SKM-1 (cell line): ENCODE measurements at regions not wholly inside any gene's neighbourhood (a gene's known extent, or its start where the extent isn't known, plus 50 kb on each side); places are given as distances from the start of the nearest gene placed in this dataset.
"Not testable (repeated sequence)": the region's sequence is repeated elsewhere in the genome, so short reads cannot be mapped to it uniquely, and the experiment has no call there.

ENCODE experiments used
- DNase-seq: peaks from one replicate; lab custom pipeline; 2025; ENCODE audit not compliant: unreplicated experiment; lab: John Stamatoyannopoulos, UW

DNA sequence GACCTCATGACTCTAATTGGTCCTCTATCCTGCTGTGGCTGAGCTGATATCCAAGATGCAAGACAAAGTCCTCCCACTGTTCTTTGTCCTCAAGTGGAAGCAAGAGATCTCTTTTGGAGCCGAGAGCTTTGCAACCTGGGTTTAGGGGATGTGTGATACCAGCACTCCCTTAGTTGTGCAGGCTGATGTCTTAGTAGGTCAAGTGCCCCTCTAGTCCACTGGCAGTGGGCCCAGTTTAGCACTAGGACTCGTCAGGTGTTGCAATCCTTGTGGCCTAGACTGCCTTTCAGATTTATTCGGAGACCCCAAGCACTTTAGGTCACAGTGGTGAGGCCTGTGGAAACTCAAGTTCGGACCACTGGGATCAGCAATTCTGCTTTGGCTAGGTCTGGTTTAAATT lies 64.0 kb downstream of the GPRASP3 start:
- no peak for DNase-seq

DNA sequence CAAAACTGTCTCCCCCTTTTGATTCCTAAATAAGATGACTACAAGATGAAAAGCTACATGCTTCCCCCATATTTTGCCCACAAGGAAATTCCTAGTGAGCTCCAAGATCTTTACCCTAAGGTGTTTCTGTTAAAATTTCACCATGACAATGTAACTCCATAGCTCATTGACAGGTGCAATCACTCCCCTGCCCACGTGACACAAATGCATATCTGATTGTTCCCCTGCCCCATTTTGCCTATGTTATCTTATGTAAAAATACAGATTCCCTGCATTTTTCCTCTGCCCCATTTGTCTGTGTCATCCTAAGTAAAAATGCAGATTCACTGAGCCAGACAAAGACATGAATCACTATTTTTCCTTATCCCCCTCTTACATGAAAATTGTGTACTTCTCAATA lies 66.7 kb downstream of the GPRASP3 start:
- no peak for DNase-seq

DNA sequence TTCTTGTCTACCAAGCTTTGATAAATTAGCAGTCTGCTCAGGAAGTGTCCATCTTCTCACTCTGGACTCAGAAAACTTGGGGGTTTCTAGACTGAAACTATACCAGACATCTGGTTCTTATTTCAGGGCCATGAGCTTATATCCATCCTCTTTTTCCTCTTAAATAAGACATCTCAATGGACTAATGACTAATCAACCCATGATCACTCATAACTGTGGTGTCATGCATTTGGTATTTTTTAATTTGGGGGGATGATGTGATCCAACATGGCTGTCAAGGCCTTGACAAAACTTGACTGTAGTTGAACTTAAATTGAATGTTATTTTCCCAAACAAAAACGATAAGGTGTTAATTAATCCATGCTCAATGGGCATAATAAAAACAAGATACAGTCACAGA lies 87.8 kb downstream of the GPRASP3 start:
- DNase-seq, result no peak

DNA sequence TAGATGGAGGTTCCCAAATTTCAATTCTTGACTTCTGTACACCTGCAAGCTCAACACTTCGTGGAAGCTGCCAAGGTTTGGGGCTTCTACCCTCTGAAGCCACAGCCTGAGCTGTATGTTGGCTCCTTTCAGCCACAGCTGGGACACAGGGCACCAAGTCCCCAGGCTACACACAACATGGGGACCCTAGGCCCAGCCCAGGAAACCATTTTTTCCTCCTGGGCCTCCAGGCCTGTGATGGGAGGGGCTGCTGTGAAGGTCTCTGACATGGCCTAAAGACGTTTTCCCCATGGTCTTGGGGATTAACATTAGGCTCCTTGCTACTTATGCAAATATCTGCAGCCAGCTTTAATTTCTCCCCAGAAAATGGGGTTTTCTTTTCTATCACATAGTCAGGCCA lies 97.7 kb downstream of the GPRASP3 start:
- not testable (repeated sequence) for DNase-seq

DNA sequence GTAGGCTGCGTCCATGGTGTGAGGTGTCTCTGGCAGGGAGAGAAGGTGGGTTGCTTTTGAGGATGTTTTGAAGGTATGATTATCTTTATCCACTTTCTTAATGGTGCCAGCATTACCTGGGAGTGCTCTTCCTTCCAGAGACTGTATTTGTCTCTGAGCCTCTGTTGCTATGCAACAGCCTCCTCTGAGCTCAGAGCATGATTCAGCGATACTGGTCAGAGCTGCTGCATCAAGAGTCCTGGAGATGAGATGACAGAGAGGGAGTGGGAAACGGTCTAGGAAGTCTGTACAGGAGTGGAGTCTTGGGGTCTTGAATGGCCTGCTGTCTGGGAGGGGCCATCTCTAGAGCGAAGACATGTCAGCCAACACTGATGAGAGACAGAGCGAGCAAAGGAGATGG lies 104.4 kb upstream of the RAB40AL start:
- no peak for DNase-seq

DNA sequence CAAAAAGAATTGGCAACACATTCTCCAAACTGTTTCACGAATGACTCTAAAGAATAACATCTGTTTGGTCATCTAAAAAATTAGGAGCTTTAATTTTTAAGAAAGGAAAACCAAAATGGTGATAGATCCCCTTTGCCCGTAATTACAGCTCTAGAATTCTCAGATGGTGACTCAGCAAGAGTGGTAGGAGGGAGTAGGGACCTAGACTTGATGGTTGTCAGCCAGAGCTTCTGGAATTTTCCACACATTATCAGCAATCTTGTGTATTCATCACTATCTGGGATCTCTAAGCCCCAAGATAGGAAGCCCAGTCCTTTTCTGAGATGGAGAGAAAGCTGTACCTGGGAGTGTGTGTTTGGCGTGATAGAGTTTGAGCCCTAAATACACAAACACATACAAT lies 103.9 kb upstream of the RAB40AL start:
- DNase-seq, result no peak

DNA sequence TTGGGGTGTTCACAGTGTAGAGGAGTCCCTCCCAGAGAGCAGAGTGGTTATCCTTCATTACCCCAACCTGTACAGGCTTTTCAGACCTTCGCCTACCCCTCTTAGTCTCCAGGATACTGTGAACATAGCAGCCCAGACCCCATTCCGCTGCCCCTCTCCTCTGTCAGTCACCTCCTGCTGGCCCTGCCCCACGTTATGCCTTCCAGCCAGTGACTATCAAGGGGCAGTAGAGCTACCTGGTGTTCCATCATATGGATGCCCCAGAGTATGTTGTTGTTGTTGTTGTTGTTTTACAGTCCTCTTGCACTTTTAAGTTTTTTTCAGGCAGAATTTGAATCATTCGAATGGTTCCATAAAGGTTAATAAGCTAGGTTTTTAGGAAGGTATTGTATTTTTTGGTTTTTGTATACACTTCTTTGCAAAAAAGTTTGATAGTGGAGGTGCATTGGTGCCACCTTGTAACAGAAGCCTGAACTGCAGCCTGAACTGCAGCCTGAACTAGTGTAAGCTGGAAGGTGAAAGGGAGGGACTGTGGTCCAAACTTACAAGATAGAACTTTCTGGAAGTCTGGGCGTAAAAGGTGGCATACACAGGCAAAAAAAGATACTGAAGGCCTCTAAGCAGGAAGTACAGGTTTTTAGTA lies 101.4 kb upstream of the RAB40AL start:
- no peak for DNase-seq

DNA sequence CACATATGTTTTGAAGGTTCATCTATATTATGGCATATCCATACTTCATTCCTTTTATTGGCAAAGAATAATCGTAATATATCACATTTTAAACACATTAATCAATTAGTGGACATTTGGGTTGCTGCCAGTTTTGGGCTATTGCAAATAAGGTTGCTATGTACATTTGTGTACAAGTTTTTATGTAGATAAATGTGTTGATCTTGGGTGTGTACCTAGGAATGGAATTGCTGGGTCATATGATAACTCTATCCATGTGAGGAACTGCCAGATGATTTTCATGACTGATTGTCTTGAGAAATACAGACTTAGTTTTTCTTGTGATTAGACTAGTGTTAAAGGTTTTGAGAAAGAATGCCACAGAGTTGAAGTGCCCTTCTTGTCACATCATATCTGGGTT lies 99.2 kb upstream of the RAB40AL start:
- DNase-seq, result no peak

DNA sequence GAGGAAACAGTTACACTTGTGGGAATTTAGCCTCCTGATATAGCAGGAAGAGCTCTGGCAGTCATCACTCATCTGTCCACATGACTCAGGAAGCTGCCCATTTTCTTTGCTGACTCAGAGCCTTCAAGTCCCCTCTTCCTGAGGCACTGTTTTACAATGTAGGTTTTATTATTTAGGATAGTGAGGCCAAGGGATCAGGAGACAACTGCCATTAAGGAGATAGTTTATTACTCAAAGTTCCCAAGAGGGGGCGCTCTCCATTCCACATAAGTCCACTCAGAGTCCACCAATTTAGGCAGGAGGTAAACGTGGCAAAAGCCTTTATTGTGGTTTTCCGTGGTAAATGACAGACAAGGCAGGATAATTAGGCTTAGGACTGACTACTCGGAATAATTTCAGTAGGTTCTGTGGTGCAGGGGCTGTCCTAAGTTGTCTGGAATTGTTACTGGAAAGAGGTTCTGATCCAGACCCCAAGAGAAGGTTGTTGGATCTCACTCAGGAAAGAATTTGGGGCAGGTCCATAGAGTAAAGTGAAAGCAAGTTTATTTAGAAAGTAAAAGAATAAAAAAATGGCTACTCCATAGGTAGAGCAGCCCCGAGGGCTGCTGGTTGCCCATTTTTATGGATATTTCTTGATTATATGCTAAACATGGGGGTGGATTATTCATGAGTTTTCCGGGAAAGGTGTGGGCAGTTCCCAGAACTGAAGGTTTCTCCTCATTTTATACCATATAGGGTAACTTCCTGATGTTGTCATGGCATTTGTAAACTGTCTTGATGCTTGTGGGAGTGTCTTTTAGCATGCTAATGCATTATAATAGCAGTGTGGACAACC lies 96.0 kb upstream of the RAB40AL start:
- no peak for DNase-seq

DNA sequence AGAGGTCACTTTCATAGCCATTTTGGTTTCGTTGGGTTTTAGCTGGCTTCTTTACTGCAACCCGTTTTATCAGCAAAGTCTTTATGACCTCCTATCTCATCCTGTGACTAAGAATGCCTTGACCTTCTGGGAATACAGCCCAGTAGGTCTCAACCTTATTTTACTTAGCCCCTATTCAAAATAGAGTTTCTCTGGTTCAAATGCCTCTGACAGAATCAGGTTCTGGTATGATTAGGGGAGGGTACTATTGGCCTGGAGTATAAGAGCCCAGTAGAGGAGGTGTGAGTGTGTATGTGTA lies 95.4 kb upstream of the RAB40AL start:
- no peak for DNase-seq

DNA sequence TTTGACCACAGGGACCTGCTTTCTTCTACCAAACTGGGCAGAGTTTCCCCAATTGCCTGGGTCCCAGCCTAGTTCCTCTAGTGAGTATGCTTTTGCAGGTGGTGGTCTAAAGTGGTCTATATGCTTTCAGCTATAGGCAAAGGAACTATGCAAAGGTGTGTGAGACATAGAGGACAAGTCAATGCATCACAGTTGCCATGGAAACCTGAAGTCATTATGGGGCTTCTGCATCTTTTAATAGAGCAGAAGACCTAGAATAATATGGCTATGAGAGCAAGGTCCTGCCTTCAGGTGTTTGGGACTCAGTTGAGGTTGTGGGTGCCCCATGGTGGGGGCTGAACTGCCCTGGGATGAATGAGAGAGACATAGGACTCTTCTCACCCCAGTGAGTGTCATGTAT lies 92.1 kb upstream of the RAB40AL start:
- no peak for DNase-seq

DNA sequence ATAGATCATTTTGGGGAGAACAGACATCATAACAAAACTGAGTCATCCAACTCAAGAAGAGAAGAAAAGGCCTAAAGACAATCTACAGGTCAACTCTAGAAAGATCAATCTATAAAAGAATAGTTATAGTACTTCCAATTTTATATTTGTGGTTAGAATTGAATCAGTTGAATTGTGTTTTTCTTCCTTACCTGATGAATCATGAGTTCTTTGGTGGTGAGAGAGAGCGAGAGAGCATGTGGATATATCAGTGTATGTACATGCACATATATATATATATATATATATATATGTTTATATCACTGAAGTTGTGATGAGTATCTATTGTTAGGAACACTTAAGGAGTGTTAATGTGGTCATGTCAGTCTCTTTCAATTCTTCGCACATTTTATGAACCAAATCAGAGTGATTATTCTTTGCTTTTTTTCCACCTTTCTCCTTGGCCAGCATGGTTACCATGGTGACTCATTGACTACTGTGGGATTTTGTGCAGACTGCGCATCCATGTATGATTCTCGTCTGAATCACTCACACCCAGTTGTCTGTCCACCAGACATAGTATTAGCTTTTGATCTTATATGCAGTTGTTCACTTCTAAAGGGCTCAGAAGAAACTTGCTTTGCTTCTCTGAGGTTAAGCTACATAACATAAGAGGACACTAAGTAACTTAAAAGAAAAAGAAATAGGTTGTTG lies 90.4 kb upstream of the RAB40AL start:
- DNase-seq, result no peak

DNA sequence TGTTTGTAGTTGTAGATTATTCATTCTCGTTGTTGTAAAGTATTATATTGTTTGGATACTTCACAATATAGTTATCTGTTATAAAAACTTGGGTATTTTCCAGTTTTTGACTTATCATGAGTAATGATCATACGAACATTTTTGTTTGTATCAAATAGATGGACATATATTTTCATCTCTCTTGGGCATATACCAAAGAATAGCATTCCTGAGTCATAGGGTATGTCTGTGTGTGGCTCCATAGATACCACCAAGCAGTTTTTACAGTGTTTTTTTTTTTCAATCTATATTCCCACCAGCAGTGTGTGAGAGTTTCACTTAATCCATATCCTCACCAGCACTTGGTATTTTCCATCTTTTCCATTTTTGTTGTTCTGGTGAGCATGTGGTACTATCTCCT lies 89.7 kb upstream of the RAB40AL start:
- DNase-seq, result no peak

DNA sequence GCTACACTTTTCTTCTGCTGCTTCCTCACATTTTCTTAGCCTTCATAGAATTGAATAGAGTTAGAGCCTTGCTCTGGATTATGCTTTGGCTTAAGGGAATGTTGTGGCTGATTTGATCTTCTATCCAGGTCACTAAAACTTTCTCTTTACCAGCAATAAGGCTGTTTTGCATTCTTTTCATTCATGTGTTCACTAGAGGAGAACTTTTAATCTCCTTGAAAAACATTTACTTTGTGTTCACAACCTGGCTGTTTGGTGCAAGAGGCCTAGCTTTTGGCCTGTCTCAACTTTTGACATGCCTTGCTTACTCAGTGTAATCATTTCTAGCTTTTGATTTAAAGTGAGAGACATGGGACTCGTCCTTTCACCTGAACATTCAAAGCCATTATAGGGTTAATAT lies 87.7 kb upstream of the RAB40AL start:
- DNase-seq, result no peak

DNA sequence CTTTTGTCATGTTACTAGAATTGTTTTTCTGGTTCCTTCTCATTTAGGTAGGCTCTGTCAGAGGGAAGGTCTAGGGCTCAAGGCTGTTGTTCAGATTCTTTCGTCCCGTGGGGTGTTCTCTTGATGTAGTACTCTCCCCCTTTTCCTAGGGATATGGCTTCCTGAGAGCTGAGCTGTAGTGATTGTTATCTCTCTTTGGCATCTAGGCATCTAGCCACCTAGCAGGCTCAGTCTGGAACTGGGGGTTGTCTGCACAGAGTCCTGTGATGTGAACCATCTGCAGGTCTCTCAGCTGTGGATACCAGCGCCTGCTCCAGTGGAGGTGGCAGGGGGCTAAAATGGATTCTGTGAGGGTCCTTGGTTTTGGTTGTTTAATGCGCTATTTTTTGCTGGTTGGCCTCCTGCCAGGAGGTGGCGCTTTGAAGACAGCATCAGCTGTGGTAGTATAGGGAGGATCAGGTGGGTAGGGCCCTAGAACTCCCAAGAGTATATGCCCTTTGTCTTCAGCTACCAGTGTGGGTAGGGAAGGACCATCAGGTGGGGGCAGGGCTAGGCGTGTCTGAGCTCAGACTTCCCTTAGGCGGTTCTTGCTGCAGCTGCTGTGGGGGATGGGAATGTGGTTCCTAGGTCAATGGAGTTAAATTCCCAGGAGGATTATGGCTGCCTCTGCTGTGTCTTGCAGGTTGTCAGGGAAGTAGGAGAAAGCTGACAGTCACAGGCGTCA lies 78.1 kb upstream of the RAB40AL start:
- DNase-seq, result not testable (repeated sequence)

DNA sequence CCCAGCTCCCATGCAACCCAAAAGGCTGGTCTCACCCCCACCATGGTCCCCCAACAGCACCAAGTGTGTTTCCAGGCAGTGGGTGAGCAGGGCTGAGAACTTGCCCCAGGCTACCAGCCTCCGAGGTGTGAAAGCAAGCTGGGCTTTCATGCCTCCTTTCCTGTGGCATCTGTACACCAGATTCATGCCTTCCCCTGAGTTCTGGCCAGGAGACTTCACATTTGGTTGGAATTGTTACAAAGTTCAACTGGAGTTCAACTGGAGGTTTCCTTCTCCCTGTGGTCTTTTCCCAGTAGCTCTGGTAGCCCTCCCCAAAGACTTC lies 77.6 kb upstream of the RAB40AL start:
- DNase-seq, result no peak

DNA sequence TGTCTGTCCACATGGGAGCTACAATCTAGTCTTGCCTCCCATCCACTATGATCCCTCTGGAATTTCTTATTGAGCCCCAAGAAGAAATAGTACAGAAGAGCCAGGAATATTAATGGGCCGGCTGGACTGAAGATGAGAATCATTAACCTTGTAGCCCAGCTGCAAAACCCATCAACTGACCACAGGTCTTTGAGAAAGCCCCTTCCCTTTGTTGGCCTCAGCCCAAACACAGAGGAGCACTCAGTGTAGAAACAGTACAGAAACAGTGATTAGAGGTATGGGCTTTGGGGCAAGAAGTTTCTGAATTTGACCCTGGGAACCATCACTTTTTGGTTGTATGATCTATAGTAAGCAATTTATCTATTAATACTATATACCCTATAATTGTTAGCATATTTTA lies 76.8 kb upstream of the RAB40AL start:
- DNase-seq, result no peak

DNA sequence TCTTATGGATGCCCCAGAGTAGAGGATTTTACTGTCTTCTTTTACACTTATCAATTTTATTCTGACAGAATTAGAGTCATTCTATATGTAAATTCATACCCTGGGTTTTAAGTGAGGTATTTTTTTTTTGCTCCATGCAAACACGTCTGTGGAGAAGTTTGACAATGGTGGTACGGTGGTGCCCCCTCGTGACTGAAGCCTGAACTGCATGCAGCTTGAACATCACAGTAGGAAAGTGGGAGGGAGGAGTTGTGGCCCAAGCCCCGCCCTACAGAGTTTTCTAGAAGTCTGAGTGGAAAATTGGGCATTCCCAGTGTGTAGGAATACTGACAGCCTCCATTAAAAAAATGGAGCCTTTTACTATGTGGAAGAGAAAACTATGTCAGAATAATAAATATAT lies 73.3 kb upstream of the RAB40AL start:
- DNase-seq, result peak; percentile 0

DNA sequence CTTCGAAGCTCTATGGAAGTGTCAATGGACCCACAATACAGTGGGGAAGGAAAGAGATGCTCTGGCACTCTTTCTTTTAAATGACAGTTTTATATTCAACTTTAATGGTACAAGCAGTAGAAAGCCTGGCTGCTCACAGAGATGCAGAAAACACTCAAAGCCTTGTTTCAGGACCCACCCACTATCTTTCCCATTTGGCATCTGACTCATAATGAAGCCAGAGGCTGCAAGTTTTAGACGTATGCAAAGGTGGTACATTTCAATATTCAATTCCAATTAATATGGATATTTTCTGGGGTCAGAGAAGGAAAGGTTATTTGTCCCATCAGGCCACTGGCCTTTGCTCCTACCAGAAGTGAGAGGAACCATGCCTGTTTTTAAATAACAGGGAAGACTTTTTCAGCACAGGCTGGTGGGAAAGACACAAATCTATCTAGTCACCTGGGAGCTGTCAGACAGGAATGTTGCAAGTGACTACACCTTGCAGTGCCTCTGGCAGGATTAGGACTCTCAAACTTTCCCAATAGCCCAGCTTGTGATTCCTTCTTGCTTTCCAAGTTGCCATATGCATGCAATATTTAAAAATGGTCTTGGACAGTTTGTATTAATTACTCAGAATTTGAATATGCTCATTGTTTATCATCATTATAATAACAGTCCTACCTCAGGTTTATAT lies 70.0 kb upstream of the RAB40AL start:
- no peak for DNase-seq

DNA sequence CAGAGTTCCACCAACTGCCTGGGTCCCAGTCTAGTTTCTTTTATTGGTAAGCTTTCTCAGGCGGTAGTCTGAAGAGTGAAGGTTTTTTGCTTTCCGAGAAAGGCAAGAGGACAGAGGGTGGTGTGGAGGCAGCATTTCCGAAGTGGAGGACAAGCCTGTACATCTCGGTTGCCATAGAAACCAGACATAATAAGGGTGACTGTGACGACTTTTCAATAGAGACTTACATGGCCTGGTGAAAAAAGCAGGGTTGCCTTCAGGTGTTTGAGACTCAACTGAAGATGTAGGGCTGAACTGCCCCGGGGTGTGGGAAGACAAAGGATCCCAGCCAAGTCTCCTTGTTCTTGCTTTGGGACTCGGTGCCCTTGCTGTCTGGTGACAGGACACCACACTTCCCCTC lies 53.6 kb upstream of the RAB40AL start:
- no peak for DNase-seq
